ENCODE measurements at regions not wholly inside any gene's neighbourhood (a gene's known extent, or its start where the extent isn't known, plus 50 kb on each side); places are given as distances from the start of the nearest gene placed in this dataset.

DNA sequence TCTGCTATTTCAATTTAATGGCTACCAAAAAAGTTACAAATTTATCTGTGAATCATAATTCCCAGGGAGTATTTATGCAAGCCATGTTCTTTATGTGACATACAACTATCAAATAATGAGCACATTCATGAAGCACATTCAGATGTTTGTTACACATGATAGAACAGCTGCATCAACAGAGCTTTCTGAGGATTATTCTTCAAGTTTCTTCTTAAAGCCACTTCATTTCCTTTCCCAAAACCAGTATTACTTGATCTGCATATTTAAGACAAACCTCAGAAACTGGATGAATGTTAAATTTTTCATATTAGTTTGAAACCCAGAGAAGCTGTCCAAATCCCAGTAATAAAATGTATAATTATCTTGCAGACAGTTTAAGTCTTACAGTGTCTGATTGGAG lies 73.6 kb upstream of the SOX5 start (continued):
- no peak for TF ChIP-seq JUND (IDR thresholded peaks at IDR 0.05)
- TF ChIP-seq ELF1 (IDR thresholded peaks at IDR 0.05; ENCODE audit: borderline replicate concordance, low read depth), result no peak
- TF ChIP-seq YY1 (IDR thresholded peaks at IDR 0.05; ENCODE audit: extremely low read depth, insufficient replicate concordance, low read depth, low read length), result no peak
- no peak for TF ChIP-seq ZFX (IDR thresholded peaks at IDR 0.05)
- TF ChIP-seq FOSL1 (IDR thresholded peaks at IDR 0.05; ENCODE audit: low read depth), result no peak
- TF ChIP-seq TCF7L2 (IDR thresholded peaks at IDR 0.05; ENCODE audit: borderline replicate concordance, extremely low read depth, insufficient read depth, insufficient read length), result no peak
- TF ChIP-seq REST (IDR thresholded peaks at IDR 0.05; ENCODE audit: low read depth), result no peak
- TF ChIP-seq, protein P1, sequence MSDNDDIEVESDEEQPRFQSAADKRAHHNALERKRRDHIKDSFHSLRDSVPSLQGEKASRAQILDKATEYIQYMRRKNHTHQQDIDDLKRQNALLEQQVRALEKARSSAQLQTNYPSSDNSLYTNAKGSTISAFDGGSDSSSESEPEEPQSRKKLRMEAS (IDR thresholded peaks at IDR 0.05), result no peak

DNA sequence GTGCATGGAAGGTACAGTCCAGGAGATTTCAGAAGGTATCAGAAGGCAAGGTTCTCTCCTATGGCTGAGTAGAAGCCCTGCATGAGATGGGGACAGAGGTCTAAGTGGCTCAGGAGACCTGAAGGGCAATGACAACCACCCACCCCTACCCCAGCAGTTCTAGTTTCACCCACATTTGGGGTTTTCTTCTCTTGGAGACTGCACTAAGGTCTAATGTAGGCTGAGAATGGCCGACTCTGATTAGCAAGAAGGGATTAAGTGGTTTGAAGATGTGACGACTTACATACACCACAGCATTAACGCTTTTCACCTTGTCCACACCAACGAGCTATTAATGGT lies 71.7 kb upstream of the SOX5 start:
- intact Hi-C loops (cut with micrococcal nuclease), result no loop called here
- ChIA-PET POLR2A (no interaction called here), CTCF (no interaction called here), RAD21 (ENCODE audit: low non-redundant PET in 1 of 2, low total read pairs in 2 of 2, uncharacterized antibody in 2 of 2, unreplicated experiment in 2 of 2) (no interaction called here)
- H3K79me2 ChIP-seq (ENCODE audit: insufficient read depth, low read length), result no peaks in the 10 kb centered on the region
- peaks cover 10 to 14% of the 10 kb centered on the region in 2 experiments; a peak in 3 of 4 replicates for H3K9me3 ChIP-seq (ENCODE audit: control insufficient read depth in 1 of 2, insufficient read depth in 1 of 2, low read depth in 1 of 2, low read length in 2 of 2)
- no peak overlapping the region for H3K27ac ChIP-seq (ENCODE audit: low read depth, low read length)
- no peaks in the 10 kb centered on the region for H3K36me3 ChIP-seq (ENCODE audit: control insufficient read depth in 1 of 2, insufficient read depth in 2 of 2, low read length in 2 of 2)
- H3K4me1 ChIP-seq (ENCODE audit: control insufficient read depth in 1 of 2, insufficient read depth in 2 of 2, low read length in 2 of 2), result no peaks in the 10 kb centered on the region
- no peak overlapping the region for H3K4me3 ChIP-seq (replicated peaks in 1 of 2; ENCODE audit: low read depth in 1 of 2, low read length in 2 of 2)
- no peak overlapping the region for H3K9ac ChIP-seq (ENCODE audit: low read length)
- H3K9me2 ChIP-seq (ENCODE audit: insufficient read depth), result no peaks in the 10 kb centered on the region
- H4K20me1 ChIP-seq (ENCODE audit: insufficient read depth), result no peaks in the 10 kb centered on the region
- ATAC-seq, result no peak
- no peak overlapping the region for H3K4me2 ChIP-seq (ENCODE audit: low read length)
- no TSS peak for BruUV-seq (replicated peaks)
- no peak overlapping the region for H2AFZ ChIP-seq (ENCODE audit: low read depth, low read length, poor library complexity, severe bottlenecking)
- H3K27me3 ChIP-seq (ENCODE audit: insufficient read depth, low read length), result no peaks in the 10 kb centered on the region
- no peak for DNase-seq (ENCODE audit: low read depth, low spot score)
- TF ChIP-seq FOSL1 (IDR thresholded peaks at IDR 0.05; ENCODE audit: low read depth) (no peak), ZFX (IDR thresholded peaks at IDR 0.05) (no peak), ATF3 (IDR thresholded peaks at IDR 0.05) (no peak), CTCF (IDR thresholded peaks at IDR 0.05 in 2 of 3, conservative IDR thresholded peaks at IDR 0.05 in 1 of 3; ENCODE audit: borderline replicate concordance in 1 of 3, insufficient read depth in 1 of 3, low read depth in 2 of 3, low read length in 2 of 3) (no peak), EZH2phosphoT487 (IDR thresholded peaks at IDR 0.05; ENCODE audit: borderline replicate concordance) (no peak), ELF1 (IDR thresholded peaks at IDR 0.05; ENCODE audit: borderline replicate concordance, low read depth) (no peak), POLR2A (IDR thresholded peaks at IDR 0.05; ENCODE audit: borderline replicate concordance, extremely low read depth, insufficient read depth, insufficient read length) (no peak), SP1 (IDR thresholded peaks at IDR 0.05; ENCODE audit: low read depth) (no peak), CBX3 (IDR thresholded peaks at IDR 0.05; ENCODE audit: low read depth) (no peak), EGR1 (IDR thresholded peaks at IDR 0.05; ENCODE audit: low read depth) (no peak), ZNF274 (IDR thresholded peaks at IDR 0.05; ENCODE audit: low read depth, low read length) (no peak), CEBPB (IDR thresholded peaks at IDR 0.05; ENCODE audit: low read depth) (no peak), YY1 (IDR thresholded peaks at IDR 0.05; ENCODE audit: extremely low read depth, insufficient replicate concordance, low read depth, low read length) (no peak)
- TF ChIP-seq, protein P1 (IDR thresholded peaks at IDR 0.05), result no peak
- TF ChIP-seq, protein P2, sequence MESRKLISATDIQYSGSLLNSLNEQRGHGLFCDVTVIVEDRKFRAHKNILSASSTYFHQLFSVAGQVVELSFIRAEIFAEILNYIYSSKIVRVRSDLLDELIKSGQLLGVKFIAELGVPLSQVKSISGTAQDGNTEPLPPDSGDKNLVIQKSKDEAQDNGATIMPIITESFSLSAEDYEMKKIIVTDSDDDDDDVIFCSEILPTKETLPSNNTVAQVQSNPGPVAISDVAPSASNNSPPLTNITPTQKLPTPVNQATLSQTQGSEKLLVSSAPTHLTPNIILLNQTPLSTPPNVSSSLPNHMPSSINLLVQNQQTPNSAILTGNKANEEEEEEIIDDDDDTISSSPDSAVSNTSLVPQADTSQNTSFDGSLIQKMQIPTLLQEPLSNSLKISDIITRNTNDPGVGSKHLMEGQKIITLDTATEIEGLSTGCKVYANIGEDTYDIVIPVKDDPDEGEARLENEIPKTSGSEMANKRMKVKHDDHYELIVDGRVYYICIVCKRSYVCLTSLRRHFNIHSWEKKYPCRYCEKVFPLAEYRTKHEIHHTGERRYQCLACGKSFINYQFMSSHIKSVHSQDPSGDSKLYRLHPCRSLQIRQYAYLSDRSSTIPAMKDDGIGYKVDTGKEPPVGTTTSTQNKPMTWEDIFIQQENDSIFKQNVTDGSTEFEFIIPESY (IDR thresholded peaks at IDR 0.05; ENCODE audit: extremely low read depth, insufficient replicate concordance, low read length), result no peak

Data from HCT116 (cell line).